ENCODE measurements at regions not wholly inside any gene's neighbourhood (a gene's known extent, or its start where the extent isn't known, plus 50 kb on each side); places are given as distances from the start of the nearest gene placed in this dataset.

DNA sequence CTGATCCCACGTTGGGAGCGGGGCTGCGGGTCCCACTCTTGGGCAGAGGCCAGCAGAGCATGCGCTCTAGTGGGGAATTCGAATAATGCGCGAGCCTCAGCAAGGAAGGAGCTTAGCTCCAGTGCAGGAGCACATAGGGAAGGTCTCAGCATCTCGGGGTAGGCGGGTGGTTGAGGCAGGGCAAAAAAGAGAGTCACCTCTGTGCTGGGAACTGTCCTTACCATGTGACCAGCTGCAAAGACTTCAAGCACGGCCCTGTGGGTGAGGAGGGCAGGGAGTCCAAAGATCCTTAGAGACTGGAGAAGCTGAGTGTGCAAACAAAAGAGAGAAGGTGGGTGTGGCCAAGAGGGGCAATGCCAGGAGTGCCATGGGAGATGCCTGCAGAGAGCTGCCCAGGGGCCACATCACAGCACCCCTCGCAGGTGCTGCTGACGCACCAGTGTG lies 79.2 kb upstream of the CD93 start:
- no peak for DNase-seq

DNA sequence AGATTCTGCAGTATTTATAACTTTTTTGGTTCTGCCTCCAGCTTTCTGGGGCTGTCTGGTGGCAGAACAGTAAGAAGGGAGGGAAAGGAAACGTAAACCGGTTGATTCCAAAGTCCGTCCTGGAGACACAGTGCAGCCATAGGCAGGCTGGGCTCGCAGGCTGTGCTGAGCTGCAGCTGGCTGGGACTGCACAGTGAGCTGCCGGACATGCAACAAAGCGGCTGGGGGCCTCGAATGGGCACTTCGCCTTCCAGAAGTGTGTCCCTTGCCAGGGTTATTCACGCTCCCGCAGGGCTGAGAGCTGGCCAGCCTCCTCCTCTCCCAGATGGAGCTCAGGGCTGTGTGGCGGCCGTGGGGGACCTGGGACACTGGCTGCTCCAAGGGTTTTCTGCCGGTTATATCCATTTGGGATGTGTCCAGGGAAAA lies 78.1 kb upstream of the CD93 start:
- peak; percentile 27 for DNase-seq

DNA sequence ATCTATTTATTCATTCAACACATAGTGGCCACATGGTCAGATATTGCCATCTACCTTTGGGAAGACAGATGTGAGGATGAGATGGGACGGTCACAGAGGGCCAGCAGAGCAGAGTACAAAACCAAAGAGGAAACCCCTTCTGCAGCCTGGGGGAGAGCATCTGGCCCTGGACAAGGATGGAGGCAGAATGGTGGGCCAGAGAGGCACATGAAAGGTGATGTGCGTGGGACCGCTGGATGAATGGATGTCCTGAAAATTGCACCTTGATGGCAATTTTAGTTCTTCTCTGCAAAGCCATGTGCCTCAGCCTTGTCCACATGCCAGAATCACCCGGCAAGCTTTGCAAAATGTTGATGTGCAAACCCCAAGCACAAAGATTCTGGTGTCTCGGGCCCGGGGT lies 77.4 kb upstream of the CD93 start:
- no peak for DNase-seq

DNA sequence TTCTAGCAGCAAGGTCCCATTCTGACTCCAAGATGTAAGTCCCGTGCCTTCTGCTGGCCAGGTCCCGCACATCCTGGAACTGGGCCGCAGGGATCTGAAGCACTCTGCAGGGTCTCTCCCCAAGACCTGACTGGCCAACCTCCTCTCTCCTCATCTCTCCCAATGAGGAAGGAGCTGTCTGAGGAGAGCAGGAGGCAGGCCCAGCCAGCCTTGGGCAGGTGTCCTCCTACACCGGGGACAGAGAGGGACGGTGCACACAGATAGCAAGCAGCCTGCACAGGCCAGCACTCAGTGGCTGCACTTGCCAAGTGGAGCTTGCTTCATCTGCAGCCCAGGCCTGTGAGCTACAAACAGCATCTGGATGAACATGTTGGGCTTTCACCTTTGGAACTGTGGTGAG lies 76.8 kb upstream of the CD93 start:
- DNase-seq = no peak

DNA sequence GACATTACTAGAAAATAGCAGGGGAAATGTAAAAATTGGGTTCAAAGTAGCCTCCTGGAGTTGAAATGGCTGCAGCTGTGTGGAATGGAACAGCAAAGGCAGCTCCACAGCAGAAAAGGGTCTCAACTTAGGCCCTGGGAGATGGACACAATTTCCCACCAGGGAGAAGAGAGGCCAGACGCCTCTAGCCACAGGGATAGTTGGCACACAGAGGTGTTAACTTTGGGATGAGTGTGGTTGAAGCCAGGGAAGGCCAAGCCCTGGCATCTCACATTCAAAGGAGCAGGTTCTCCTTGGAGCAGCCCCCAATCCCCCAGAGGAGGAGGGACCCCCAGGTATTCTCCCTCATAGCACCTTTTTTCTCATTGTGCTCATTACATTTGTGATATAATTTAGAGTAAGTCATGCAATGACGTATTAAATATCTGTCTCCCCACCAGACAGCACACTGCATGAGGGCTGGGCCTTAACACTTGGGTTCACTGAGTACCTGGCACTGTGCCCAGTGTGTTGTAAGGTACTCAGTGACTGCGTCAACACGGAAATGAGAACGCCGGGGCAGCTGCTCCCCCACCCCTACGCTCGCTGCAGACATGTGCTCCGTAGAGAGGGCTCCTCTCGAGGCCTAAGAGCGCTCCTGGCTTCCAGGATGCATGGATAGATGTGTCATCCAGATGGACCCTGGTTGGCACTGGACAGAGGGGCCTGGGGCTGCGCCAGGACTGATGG lies 76.0 kb upstream of the CD93 start:
- no peak for DNase-seq

DNA sequence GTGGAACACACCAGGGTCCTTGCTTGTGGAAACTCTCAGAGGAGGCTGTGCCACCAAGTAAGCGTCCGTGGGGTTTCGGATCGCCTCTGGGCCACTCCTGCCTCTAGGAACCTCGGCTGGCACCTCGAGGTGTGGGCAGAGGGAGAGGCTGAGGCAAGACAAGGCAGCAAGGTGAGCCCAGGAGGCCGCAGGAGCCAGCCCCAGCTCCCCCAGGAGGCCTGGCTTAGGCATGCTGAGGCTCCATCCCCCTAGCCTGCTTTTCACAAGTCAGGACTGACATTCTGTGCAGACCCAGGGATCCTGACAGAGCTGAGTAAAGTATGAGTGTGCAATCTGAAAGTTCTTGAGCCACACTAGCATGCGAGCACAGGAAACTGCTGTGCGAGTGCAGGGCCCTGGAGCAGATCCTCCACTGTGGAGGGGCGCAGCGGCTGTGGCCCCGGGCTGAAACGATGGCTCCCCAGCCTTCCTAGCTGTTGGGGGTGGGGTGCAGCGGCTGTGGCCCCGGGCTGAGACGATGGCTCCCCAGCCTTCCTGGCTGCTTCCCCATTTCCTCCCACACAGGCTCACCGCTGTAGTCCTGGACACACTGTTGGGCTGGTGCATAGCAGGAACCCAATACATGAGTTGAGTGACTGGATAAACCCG lies 75.2 kb upstream of the CD93 start:
- DNase-seq = no peak

DNA sequence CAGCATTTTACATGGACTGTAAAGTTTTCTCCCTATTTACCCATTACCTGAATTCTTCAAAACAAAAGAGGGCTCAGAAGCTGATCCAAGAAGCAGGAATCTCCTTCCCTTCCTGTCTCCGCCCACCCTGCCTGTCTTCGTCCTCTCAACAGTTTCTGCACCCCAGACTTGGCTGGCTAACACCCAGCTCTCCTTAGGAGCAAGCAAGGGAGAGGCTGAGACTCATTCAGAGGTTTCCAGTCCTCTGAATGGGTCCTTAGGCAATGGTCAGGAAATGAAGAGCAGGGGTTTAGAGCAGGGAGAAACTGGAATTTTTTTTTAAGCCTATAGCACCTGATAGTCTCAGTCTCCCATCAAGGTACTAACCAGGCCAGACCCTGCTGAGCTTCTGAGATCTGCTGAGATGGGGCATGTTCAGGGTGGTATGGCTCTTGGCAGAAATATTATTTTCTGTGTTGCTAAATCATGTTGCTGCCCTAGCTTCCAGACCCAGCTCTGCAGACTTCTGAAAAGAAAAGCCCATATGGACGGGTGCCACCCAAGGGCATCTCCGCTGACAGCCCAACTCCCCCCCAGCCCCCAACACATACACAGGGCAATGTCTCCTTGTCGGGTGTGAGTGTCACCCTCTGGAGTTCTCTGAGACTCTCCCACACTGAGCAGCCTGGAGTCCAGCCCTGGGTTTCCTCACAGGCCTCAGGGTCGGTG lies 74.6 kb upstream of the CD93 start:
- no peak for DNase-seq

GRCh38 chr20:23159947-23160318 lies 73.8 kb upstream of the CD93 start:
- DNase-seq = no peak

- DNase-seq = no peak
Observed at GRCh38 chr20:23159256-23159946, 73.3 kb upstream of the CD93 start.

DNA sequence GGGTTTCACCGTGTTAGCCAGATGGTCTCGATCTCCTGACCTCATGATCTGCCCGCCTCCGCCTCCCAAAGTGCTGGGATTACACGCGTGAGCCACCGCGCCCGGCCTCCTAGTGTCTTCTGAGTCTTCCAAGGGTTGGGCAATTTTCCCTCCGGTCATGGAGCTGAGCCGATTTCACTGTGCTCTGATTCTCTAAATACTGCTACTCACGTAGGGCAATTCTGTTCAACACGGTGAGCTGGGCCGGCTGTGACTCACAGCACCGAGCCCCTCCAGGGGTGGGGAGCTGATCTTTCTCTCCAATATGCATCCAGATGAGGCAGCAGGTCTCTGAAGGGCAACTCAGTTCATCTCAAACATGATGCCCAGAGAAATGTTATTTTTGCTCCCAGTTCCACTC lies 71.6 kb upstream of the CD93 start:
- DNase-seq = no peak

- no peak for DNase-seq
Observed at GRCh38 chr20:23156842-23157423, 70.8 kb upstream of the CD93 start.

DNA sequence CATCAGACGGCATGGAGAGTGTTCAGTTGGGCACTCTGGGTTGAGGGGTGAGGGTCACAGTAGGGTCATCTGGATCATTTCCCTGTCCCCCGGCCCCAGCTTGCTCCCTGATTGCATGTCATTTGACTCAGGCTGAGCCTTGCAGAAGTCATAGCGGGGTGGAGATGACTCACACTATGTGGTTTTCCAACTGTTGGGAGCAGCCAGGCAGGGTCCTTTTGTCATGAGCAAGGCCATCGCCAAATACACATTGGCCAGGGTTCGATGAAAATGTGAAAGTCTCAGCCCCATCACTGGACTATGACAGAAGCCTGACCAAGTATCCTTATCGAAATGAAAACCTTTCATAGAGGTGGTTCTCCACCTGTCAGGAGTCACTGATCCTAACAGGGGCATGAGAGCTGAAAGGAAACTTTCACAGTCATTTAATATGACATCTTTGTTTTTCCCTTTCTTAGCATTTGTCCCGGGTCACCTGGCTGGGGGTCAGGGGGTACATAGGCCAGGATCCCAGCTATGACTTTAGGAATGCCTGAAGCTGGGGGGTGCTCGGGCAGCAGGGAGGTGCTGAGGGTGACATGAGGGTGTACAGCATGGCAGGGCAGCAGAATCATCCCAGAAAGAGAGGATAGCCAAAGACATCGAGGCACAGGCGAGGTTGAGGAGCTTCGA lies 70.2 kb upstream of the CD93 start:
- no peak for DNase-seq

DNA sequence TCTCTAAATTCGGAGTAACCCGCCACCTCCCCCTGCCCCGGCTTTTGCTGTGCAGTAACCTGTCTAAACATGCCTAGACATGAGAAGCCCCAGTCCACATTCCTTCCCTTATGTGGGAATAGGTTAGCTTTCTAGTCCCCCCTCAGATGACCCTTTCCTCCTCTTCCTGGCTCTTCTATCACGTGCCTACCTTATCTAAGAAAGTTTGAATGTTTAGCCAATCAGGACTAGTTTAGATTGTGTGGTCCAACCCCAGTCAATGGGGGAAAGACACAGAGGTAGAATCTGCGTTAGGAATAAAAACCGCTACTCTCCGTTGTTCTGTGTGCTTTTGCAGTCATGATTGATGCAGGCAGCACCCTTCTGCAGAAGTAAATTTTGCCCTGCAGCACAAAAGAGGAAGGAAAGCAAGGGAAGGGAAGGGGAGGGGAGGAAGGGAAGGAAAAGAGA lies 69.0 kb upstream of the CD93 start:
- no peak for DNase-seq

DNA sequence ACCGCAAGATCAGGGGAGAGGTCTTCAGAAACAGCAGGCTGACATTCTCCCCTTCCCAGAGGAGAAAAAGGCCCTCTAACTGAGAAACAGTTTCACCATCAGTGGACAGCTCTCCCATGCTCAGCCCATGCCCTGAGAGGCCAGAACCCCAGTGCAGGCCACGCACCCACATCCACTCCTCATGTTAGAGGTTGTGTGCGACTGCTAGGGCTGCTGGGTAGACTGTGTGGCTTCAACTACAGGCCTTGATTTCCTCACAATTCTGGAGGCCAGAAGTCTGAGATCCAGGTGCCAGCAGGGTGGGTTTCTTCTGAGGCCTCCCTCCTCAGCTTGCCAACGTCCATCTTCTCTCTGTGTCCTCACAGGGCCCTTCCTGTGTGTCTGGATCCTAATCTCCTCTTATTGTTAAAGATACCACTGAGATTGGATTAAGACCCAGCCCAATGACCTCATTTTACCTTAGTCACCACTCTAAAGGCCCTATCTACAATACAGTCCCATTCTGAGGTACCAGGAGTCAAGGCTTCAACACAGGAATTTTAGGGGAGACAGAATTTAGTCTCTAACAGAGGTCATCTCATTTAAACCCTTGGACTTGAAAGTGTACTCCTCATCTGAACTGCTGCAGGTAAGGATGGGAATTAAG lies 67.7 kb upstream of the CD93 start:
- no peak for DNase-seq

DNA sequence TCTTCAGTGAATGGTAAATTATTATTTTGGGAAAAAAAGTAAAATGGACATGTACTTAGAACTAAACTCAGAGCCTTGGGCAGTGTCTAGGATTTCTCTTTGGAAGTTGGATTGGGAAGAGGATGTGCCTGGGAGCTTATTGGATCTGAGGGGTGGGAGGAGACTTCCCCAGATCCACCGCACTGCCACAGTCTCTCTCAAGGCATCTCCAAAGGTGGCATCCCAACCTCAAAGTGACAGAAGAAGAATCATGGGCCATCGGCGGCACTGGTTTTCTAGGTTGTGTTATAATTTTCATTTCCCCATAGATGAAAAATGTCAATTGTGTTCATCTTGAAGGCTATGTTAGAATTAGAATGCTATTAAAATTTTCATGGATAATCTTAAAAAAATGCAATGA lies 66.8 kb upstream of the CD93 start:
- no peak for DNase-seq

GRCh38 chr20:23152308-23152892 lies 66.3 kb upstream of the CD93 start:
- DNase-seq = no peak

DNA sequence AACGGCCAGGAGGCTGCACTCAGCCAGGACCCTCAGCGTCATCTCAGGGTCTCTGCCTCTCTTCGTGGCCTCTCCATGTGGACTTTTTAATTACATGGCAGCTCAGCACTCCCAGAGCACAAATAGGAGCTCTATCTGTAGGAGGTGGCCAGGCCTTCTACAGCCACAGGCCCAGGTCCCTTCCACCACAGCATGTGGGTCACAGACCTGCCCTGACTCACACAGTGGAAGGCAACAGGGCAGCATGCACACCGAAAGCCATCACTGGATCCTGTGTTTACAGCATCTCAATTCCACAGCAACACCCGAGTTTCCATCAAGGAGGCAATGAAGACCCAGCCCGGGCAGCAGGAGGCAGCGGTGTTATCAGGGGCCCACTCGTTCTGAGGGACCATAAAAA lies 65.8 kb upstream of the CD93 start:
- no peak for DNase-seq

GRCh38 chr20:23151008-23151703 lies 65.0 kb upstream of the CD93 start:
- no peak for DNase-seq

GRCh38 chr20:23150304-23151007 lies 64.3 kb upstream of the CD93 start:
- DNase-seq = no peak

- DNase-seq = no peak
Observed at GRCh38 chr20:23149623-23150279, 63.6 kb upstream of the CD93 start.

Data from midbrain (tissue), 1 donor.